ENCODE measurements at regions not wholly inside any gene's neighbourhood (a gene's known extent, or its start where the extent isn't known, plus 50 kb on each side); places are given as distances from the start of the nearest gene placed in this dataset.

DNA sequence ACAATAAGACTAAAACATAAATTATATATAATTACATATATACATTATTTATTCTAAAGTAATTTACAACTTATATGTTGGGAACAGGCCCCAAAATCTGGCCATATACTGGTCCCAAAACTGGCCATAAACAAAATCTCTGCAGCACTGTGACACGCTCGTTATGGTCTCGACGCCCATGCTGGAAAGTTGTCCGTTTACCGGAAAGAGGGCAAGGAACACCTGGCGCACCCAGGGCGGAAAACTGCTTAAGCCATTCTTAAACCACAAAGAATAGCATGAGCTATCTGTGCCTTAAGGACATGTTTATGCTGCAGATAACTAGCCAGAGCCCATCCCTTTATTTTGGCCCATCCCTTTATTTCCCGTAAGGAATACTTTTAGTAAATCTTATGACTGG lies 164.9 kb downstream of the CENPW start:
- H3K4me1 ChIP-seq = no peaks in the 10 kb centered on the region
- TF ChIP-seq POLR2A (IDR thresholded peaks at IDR 0.05) = no peak
- TF ChIP-seq, protein P1, sequence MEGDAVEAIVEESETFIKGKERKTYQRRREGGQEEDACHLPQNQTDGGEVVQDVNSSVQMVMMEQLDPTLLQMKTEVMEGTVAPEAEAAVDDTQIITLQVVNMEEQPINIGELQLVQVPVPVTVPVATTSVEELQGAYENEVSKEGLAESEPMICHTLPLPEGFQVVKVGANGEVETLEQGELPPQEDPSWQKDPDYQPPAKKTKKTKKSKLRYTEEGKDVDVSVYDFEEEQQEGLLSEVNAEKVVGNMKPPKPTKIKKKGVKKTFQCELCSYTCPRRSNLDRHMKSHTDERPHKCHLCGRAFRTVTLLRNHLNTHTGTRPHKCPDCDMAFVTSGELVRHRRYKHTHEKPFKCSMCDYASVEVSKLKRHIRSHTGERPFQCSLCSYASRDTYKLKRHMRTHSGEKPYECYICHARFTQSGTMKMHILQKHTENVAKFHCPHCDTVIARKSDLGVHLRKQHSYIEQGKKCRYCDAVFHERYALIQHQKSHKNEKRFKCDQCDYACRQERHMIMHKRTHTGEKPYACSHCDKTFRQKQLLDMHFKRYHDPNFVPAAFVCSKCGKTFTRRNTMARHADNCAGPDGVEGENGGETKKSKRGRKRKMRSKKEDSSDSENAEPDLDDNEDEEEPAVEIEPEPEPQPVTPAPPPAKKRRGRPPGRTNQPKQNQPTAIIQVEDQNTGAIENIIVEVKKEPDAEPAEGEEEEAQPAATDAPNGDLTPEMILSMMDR (IDR thresholded peaks at IDR 0.05) = no peak
- H3K4me3 ChIP-seq = no peak overlapping the region
- no peaks in the 10 kb centered on the region for H3K9me3 ChIP-seq
- no peak for DNase-seq
- H3K27ac ChIP-seq = no peak overlapping the region
- H3K36me3 ChIP-seq = no peaks in the 10 kb centered on the region
- H3K27me3 ChIP-seq = no peaks in the 10 kb centered on the region

DNA sequence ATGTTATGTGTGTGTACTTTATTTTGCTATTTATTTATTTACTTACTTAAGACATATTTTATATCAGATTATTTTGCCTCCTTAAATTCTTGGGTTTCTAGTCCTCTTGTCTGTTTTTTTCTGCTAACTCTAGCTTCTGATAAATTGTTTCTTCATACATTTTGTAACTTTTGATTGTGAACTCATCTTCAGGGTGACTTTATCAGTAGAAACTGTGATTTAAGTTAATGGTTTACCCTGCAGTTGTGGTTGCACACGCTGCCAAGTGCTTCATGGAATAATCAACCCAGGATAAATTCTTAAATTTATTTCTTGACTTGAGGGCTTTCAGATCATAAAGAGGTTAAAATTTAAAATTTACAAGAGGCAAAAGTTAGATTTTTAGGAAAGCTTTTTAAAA lies 173.3 kb downstream of the CENPW start:
- no peaks in the 10 kb centered on the region for H3K36me3 ChIP-seq
- H3K27ac ChIP-seq = no peak overlapping the region
- no peak for DNase-seq
- no peaks in the 10 kb centered on the region for H3K27me3 ChIP-seq
- no peaks in the 10 kb centered on the region for H3K9me3 ChIP-seq
- H3K4me1 ChIP-seq = no peaks in the 10 kb centered on the region
- H3K4me3 ChIP-seq = no peak overlapping the region
- TF ChIP-seq POLR2A (IDR thresholded peaks at IDR 0.05) = no peak
- TF ChIP-seq, protein P1 (IDR thresholded peaks at IDR 0.05) = no peak

DNA sequence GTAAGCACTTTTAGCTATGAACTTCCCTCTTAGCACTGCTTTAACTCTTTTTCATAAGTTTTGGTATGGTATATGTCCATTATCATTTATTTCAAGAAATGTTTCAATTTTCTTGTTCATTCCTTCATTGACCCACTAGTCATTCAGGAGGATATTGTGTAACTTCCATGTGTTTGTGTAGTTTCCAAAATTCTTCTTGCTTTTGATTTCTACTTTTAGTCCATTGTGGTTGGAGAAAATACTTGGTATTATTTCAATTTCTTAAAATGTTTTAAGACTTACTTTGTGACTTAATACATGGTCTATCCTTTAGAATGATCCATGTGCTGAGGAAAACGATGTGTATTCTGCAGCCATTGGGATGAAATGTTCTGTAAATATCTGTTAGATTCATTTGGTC lies 176.5 kb downstream of the CENPW start:
- H3K4me3 ChIP-seq = no peak overlapping the region
- DNase-seq = no peak
- no peaks in the 10 kb centered on the region for H3K4me1 ChIP-seq
- H3K27ac ChIP-seq = no peak overlapping the region
- no peaks in the 10 kb centered on the region for H3K27me3 ChIP-seq
- TF ChIP-seq, protein P1 (IDR thresholded peaks at IDR 0.05) = no peak
- no peak for TF ChIP-seq POLR2A (IDR thresholded peaks at IDR 0.05)
- no peaks in the 10 kb centered on the region for H3K9me3 ChIP-seq
- no peaks in the 10 kb centered on the region for H3K36me3 ChIP-seq

DNA sequence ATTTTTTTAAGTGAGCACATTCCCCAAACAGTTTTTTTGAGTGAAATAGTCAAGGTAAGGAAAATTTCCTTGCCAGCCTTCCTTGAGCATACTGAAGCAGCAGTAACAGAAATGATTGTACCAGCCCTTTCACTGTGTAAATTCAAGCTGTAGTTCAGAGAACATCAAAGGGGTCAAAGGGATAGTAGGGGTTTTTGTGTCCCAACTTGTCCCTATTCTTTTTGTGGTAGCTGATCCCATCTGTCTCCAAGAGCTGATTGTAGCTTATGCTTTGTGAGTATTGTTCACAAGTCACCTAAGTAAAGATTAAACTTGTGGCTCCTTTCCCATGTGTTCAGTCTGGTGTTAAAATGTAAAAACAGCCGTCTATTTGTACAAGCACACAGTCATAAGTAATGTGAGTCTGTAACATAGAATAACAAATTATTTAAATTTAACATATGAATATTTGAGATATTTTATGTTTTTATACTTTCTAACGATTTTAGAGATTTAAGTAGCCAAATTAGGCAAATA lies 185.0 kb downstream of the CENPW start:
- no peak overlapping the region for H3K4me3 ChIP-seq
- peaks cover 0 to under 1% (median 0%) of the 10 kb centered on the region in 4 donors for H3K4me1 ChIP-seq
- TF ChIP-seq POLR2A (IDR thresholded peaks at IDR 0.05) = no peak
- TF ChIP-seq, protein P1 (IDR thresholded peaks at IDR 0.05) = no peak
- H3K27ac ChIP-seq = no peak overlapping the region
- no peaks in the 10 kb centered on the region for H3K9me3 ChIP-seq
- H3K27me3 ChIP-seq = no peaks in the 10 kb centered on the region
- DNase-seq = no peak
- H3K36me3 ChIP-seq = no peaks in the 10 kb centered on the region

DNA sequence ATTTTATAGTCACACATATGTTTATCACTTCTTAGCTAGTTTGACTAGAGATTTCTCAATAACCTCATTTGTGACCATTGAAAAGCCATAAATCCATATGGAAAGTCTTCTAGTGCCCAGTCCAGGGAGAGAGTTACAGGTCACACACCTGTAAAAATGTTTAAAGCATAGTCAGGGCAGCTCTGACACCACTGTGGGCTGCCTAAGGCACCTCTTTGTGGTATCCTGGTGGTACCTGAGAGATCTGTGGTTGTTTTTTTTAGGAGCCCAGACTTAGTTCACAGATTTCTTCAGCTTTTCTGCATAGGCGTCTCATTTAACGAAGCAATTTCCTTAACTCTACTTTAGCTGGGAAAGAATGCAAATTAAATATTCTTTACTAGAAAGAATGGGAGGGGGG lies 186.6 kb downstream of the CENPW start:
- Histone ChIP-seq H3K27me3 (no peaks in the 10 kb centered on the region), H3K4me3 (no peak overlapping the region), H3K36me3 (no peaks in the 10 kb centered on the region), H3K4me1 (peaks cover 0 to 10% (median 0%) of the 10 kb centered on the region in 4 donors), H3K9me3 (no peaks in the 10 kb centered on the region), H3K27ac (no peak overlapping the region)
- TF ChIP-seq POLR2A (IDR thresholded peaks at IDR 0.05) = no peak
- DNase-seq = no peak

DNA sequence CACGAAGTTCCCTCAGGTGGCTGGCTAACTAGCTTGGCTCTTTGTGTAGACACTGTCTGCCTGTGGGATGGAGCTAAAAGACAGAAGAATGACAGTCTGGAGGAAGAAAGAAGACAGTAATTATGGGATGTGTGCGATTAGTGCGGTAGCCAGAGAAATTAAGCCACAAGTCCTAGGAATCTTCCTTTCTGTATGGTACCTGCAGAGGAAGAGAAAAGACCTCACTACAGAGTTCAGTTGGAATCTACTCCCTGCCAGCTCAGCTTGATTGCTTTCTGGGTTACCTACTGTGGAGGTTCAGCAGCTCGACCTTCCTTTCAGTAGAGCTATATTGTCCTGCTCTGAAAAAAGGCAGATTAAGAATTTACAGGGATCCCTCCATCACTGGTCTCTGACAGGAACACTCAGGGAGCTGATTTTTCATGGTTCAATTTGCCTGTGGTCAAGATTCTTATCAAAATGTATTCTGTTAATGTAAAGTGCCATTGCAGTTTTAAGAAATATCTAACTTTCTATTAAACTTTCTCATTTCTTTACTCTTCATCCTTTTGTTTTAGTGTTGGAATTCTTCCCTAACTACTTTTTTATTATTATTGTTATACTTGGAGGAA lies 187.2 kb downstream of the CENPW start:
- Histone ChIP-seq H3K9me3 (no peaks in the 10 kb centered on the region), H3K4me3 (no peak overlapping the region), H3K27ac (no peak overlapping the region), H3K4me1 (peaks cover 0 to 14% (median 0%) of the 10 kb centered on the region in 4 donors), H3K27me3 (no peaks in the 10 kb centered on the region), H3K36me3 (no peaks in the 10 kb centered on the region)
- TF ChIP-seq, protein P1 (IDR thresholded peaks at IDR 0.05) = no peak
- no peak for TF ChIP-seq POLR2A (IDR thresholded peaks at IDR 0.05)
- no peak for DNase-seq
